WI38 (cell line): ENCODE measurements at regions not wholly inside any gene's neighbourhood (a gene's known extent, or its start where the extent isn't known, plus 50 kb on each side); places are given as distances from the start of the nearest gene placed in this dataset.

Source experiments
- H3K4me3 ChIP-seq: 2 replicates; pipeline ENCODE4 v1.5.1; 2011; ENCODE audit warnings: low read depth, mild to moderate bottlenecking, control low read depth, low read length
- TF ChIP-seq, protein P1 (sequence below): IDR thresholded peaks from 2 replicates; pipeline ENCODE4 v1.5.1; 2012; ENCODE audit warnings: low read depth, mild to moderate bottlenecking, control low read depth, low read length

DNA sequence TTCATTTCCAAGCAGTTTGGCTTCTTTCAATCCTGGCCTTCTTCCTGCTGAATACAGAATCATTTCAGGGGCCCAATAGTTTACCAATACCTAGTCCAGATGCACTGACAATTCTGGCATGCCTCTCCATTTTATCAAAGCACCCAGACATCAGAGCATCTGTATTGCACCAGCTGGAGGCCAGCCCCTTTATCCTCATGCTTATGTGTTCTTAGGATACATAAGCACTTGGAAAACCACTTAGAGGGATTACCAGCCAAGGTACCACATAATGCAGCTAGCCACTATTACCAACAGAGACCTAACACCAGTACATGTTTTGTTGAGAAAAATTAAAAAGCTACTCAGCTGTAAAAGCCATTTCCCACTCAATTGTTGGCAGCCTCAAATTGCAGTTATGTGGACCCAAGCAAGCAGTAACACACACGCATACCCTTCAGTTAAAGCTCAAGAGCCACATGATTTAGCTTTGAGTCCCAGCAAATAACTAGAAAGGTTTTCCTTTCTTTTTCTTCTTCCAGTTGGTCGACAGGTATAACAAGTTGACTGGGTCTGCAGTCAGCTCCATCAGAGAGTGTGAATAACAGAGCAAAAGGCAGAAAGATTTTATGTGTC lies 263.8 kb downstream of the DIO2 start:
- H3K4me3 ChIP-seq: no peak overlapping the region
- TF ChIP-seq, protein P1, sequence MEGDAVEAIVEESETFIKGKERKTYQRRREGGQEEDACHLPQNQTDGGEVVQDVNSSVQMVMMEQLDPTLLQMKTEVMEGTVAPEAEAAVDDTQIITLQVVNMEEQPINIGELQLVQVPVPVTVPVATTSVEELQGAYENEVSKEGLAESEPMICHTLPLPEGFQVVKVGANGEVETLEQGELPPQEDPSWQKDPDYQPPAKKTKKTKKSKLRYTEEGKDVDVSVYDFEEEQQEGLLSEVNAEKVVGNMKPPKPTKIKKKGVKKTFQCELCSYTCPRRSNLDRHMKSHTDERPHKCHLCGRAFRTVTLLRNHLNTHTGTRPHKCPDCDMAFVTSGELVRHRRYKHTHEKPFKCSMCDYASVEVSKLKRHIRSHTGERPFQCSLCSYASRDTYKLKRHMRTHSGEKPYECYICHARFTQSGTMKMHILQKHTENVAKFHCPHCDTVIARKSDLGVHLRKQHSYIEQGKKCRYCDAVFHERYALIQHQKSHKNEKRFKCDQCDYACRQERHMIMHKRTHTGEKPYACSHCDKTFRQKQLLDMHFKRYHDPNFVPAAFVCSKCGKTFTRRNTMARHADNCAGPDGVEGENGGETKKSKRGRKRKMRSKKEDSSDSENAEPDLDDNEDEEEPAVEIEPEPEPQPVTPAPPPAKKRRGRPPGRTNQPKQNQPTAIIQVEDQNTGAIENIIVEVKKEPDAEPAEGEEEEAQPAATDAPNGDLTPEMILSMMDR: no peak

DNA sequence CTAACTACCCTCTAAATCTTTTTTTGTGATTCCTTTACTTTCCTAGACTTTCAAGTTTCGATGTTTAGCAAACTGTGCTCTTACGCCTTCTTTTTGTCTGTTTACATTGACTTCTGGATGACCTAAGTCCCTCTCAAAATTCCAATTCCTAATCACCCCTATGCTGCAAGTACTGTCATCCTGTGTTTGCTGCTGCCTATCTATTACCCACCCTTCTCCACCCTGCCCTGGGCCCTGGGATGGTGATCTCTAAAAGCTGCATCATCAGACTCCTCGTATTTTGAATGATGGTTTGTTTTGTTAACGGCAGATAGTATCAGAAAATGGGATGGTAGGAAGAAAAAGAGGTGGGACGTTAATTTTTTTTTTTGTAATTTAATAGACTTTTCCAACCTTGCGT lies 272.1 kb downstream of the DIO2 start:
- TF ChIP-seq, protein P1: no peak
- H3K4me3 ChIP-seq: no peak overlapping the region

DNA sequence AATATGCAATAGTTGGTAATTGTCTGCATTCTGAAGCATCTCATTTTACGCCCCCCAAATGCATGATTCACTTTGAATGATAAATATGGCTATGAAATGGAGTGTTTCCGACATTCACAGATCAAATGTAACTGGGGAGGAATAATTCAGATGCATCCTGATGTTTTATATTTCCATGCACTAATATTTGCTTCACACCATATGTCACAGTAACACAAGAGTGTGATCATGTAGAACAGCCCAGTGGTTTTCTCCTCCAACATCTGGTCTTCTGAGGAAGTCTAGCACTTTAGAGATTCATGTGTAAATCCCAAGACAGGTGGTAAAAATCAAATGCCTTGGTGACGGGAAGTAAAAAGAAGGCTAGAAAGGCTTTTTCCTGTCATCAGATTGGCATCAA lies 273.1 kb downstream of the DIO2 start:
- H3K4me3 ChIP-seq: no peak overlapping the region
- TF ChIP-seq, protein P1: no peak

DNA sequence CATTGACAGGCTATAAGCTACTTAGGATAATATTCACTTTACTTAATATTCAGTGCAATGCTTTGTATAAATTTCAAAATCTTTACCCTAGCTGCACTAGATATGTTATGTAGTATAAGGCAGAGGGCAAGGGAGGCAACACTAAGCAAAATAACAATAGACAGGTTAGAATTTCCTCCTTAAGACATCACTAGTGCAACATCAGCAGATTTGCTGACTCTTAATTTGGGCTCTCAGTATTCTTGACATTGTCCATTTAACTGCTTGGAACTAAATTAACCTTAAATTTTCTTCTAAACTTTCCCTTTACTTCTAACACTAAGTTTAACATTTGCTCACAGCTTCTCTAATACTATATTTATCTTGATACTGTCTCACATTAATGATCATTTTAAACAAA lies 273.9 kb downstream of the DIO2 start:
- TF ChIP-seq, protein P1: no peak
- no peak overlapping the region for H3K4me3 ChIP-seq

DNA sequence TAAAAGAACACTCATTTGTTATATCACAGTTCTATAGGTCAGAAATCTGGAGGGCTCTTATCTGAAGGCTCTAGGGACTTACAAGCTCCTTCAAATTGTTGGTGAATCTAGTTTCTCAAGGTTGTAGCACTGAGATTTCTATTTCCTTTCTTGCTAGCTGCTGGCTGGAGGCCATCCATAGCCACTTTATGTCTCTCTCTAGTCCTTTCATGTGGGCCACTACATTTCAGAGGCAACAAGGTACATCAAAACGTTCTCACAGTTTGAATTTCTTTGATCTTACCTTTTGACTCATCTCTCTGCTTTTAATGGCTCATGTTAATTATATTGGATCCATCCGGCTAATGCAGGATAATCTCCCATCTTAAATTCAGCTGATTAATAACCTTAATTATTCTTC lies 286.8 kb downstream of the DIO2 start:
- no peak overlapping the region for H3K4me3 ChIP-seq
- TF ChIP-seq, protein P1: no peak

DNA sequence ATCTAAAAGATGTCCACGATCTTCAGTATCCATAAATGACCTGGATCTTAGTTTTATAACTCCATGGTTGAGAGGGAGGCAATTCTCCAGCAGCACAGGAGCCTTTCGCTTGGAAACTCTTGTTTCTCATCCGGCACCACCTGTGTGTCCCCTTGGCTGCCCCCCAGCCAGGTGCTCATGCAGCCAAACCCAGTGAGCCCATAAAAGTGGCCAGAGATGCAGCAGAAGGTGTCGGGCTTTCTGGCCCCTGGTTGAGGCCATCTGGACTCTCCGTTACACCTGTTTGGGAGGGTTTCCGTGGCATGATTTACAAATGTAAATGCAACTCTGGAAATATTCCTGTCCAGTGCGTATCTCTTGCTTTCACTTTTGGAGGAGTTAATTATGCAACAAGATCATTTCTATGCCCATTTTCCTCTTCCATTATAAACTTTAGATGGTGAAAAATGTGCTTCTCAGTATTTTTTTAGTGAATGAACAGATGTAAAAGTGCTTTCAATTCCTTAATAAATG lies 291.1 kb downstream of the DIO2 start:
- no peak overlapping the region for H3K4me3 ChIP-seq
- TF ChIP-seq, protein P1: no peak
